Dermis blood vessel endothelial cell (primary cell): ENCODE measurements at regions not wholly inside any gene's neighbourhood (a gene's known extent, or its start where the extent isn't known, plus 50 kb on each side); places are given as distances from the start of the nearest gene placed in this dataset.

Experiments used
- DNase-seq: peaks from one replicate; pipeline ENCODE4 v3.0.0; 2010

- no peak for DNase-seq
These were observed 216.5 kb downstream of the TMEM114 start for GRCh38 chr16:8373676-8374431.

GRCh38 chr16:8372141-8372540 lies 218.2 kb downstream of the TMEM114 start:
- DNase-seq = no peak

GRCh38 chr16:8370374-8371270 lies 219.7 kb downstream of the TMEM114 start:
- no peak for DNase-seq

- no peak for DNase-seq
These were observed 231.4 kb downstream of the TMEM114 start for GRCh38 chr16:8358937-8359336.

- no peak for DNase-seq
These were observed 234.6 kb downstream of the TMEM114 start for GRCh38 chr16:8355675-8356074.

- DNase-seq = no peak
These were observed 244.0 kb downstream of the TMEM114 start for GRCh38 chr16:8346294-8346693.

GRCh38 chr16:8342276-8342675 lies 248.0 kb downstream of the TMEM114 start:
- DNase-seq = no peak

GRCh38 chr16:8330761-8331160 lies 259.6 kb downstream of the TMEM114 start:
- no peak for DNase-seq

GRCh38 chr16:8326232-8326631 lies 264.1 kb downstream of the TMEM114 start:
- no peak for DNase-seq

- no peak for DNase-seq
These were observed 267.2 kb downstream of the TMEM114 start for GRCh38 chr16:8323153-8323552.

- DNase-seq = no peak
These were observed 270.2 kb downstream of the TMEM114 start for GRCh38 chr16:8320131-8320530.

GRCh38 chr16:8310816-8311215 lies 279.5 kb downstream of the TMEM114 start:
- no peak for DNase-seq

GRCh38 chr16:8310323-8310722 lies 280.0 kb downstream of the TMEM114 start:
- DNase-seq = no peak

- no peak for DNase-seq
These were observed 285.1 kb downstream of the TMEM114 start for GRCh38 chr16:8305201-8305600.

- DNase-seq = no peak
These were observed 290.7 kb downstream of the TMEM114 start for GRCh38 chr16:8299635-8300034.

GRCh38 chr16:8295513-8296237 lies 294.6 kb downstream of the TMEM114 start:
- no peak for DNase-seq

GRCh38 chr16:8293413-8293812 lies 296.9 kb downstream of the TMEM114 start:
- no peak for DNase-seq

GRCh38 chr16:8292271-8292670 lies 298.0 kb downstream of the TMEM114 start:
- DNase-seq = no peak

- no peak for DNase-seq
These were observed 304.0 kb downstream of the TMEM114 start for GRCh38 chr16:8286348-8286747.

GRCh38 chr16:8283195-8283594 lies 307.1 kb downstream of the TMEM114 start:
- DNase-seq = no peak

- DNase-seq = no peak
These were observed 312.2 kb downstream of the TMEM114 start for GRCh38 chr16:8278031-8278580.

- DNase-seq = no peak
These were observed 319.0 kb downstream of the TMEM114 start for GRCh38 chr16:8271344-8271743.

GRCh38 chr16:8262299-8262698 lies 328.0 kb downstream of the TMEM114 start:
- DNase-seq = no peak
